PC-9 (cell line): ENCODE measurements at regions not wholly inside any gene's neighbourhood (a gene's known extent, or its start where the extent isn't known, plus 50 kb on each side); places are given as distances from the start of the nearest gene placed in this dataset.

Source experiments
- BruUV-seq: library from RNA; stranded (reverse); fragments of 400-500 nt; replicated peaks from 2 replicates; lab custom pipeline; 2021; lab: Mats Ljungman, UMichigan
- CTCF ChIA-PET: fragments of 300-600 bp; sonication (Branson Sonifier 250); formaldehyde crosslinking; loops from one replicate; lab custom pipeline; 2022; ENCODE audit warnings: antibody characterized with exemption; lab: Charles Lee
- POLR2A ChIA-PET: fragments of 300-600 bp; sonication (Branson Sonifier 250); formaldehyde crosslinking; loops from one replicate; lab custom pipeline; 2022; ENCODE audit warnings: antibody characterized with exemption; ENCODE audit not compliant: unreplicated experiment; lab: Charles Lee
- DNase-seq, 2 experiments: peaks; one replicate each; pipeline versions ENCODE4 v3.0.0 to v3.0.0-alpha.2; 2015 to 2022; ENCODE audit warnings: mixed read lengths in 1 of 2
- H2AFZ ChIP-seq: fragments of 200-600 bp; sonication (generic); 2 replicates; pipeline ENCODE4 v1.8.1; 2017; ENCODE audit warnings: antibody characterized with exemption
- H3F3A ChIP-seq: fragments of 200-600 bp; sonication (generic); 2 replicates; pipeline ENCODE4 v1.8.1; 2017; ENCODE audit warnings: antibody characterized with exemption, mild to moderate bottlenecking, low read depth; ENCODE audit not compliant: insufficient read depth
- H3K27ac ChIP-seq: fragments of 200-600 bp; sonication (generic); 2 replicates; pipeline ENCODE4 v1.6.1; 2016; ENCODE audit warnings: mixed run types
- H3K27me3 ChIP-seq: fragments of 200-600 bp; sonication (generic); 2 replicates; pipeline ENCODE4 v1.6.1; 2016; ENCODE audit warnings: low read depth, mixed run types; ENCODE audit not compliant: insufficient read depth
- H3K36me3 ChIP-seq: fragments of 200-600 bp; sonication (generic); 2 replicates; pipeline ENCODE4 v1.6.1; 2016; ENCODE audit warnings: low read depth, mixed run types
- H3K4me1 ChIP-seq: fragments of 200-600 bp; sonication (generic); replicated peaks from 2 replicates; pipeline ENCODE4 v1.6.1; 2016; ENCODE audit warnings: mixed run types; ENCODE audit not compliant: insufficient read depth
- H3K4me2 ChIP-seq: fragments of 200-600 bp; sonication (generic); 2 replicates; pipeline ENCODE4 v1.6.1; 2017; ENCODE audit warnings: mixed run types
- H3K4me3 ChIP-seq: fragments of 200-600 bp; sonication (generic); 2 replicates; pipeline ENCODE4 v1.6.1; 2016; ENCODE audit warnings: mixed run types
- H3K79me2 ChIP-seq: fragments of 200-600 bp; sonication (generic); 2 replicates; pipeline ENCODE4 v1.6.1; 2017; ENCODE audit warnings: low read depth, mixed run types
- H3K9me2 ChIP-seq: fragments of 200-600 bp; sonication (generic); 2 replicates; pipeline ENCODE4 v1.8.1; 2017; ENCODE audit warnings: mild to moderate bottlenecking; ENCODE audit not compliant: insufficient read depth
- H3K9me3 ChIP-seq: fragments of 200-600 bp; sonication (generic); 2 replicates; pipeline ENCODE4 v1.8.1; 2016; ENCODE audit warnings: low read depth; ENCODE audit not compliant: insufficient read depth
- H4K20me1 ChIP-seq: fragments of 200-600 bp; sonication (generic); 2 replicates; pipeline ENCODE4 v1.8.1; 2017; ENCODE audit not compliant: insufficient read depth
- CTCF ChIP-seq: fragments of 200-600 bp; sonication (generic); conservative IDR thresholded peaks from 2 replicates; pipeline ENCODE4 v1.6.1; 2017; ENCODE audit warnings: mixed run types, antibody characterized with exemption, mild to moderate bottlenecking, moderate library complexity
- EZH2 ChIP-seq: fragments of 200-600 bp; sonication (generic); IDR thresholded peaks from 2 replicates; pipeline ENCODE4 v1.8.0; 2017; ENCODE audit warnings: antibody characterized with exemption, low read depth
- intact Hi-C: fragments of 100-400 bp; cut with micrococcal nuclease; formaldehyde crosslinking; loops from one replicate; pipeline ENCODE4 v1.10.0; 2022; ENCODE audit not compliant: unreplicated experiment

GRCh38 chr5:152118676-152119470, 194.2 kb upstream of the GLRA1 start:
- no peak for TF ChIP-seq EZH2
- no peak for TF ChIP-seq CTCF
- Histone ChIP-seq H2AFZ (no peak overlapping the region), H3K27ac (no peak overlapping the region), H3K79me2 (no peaks in the 10 kb centered on the region), H3F3A (no peaks in the 10 kb centered on the region), H3K9me2 (no peaks in the 10 kb centered on the region), H3K4me1 (no peaks in the 10 kb centered on the region), H3K36me3 (no peaks in the 10 kb centered on the region), H3K4me2 (no peak overlapping the region), H3K4me3 (no peak overlapping the region), H4K20me1 (no peaks in the 10 kb centered on the region), H3K27me3 (peaks cover 48% of the 10 kb centered on the region), H3K9me3 (no peaks in the 10 kb centered on the region)
- intact Hi-C loops, result no loop called here
- POLR2A ChIA-PET, result no interaction called here
- CTCF ChIA-PET, result no interaction called here
- no TSS peak for BruUV-seq
- DNase-seq, result no peak

- Histone ChIP-seq H3K9me2 (no peaks in the 10 kb centered on the region), H3F3A (no peaks in the 10 kb centered on the region), H3K79me2 (no peaks in the 10 kb centered on the region), H3K4me1 (no peaks in the 10 kb centered on the region), H3K4me3 (no peak overlapping the region), H3K27ac (no peak overlapping the region), H3K36me3 (no peaks in the 10 kb centered on the region), H3K4me2 (no peak overlapping the region), H2AFZ (no peak overlapping the region), H3K27me3 (peaks cover 29% of the 10 kb centered on the region), H4K20me1 (no peaks in the 10 kb centered on the region), H3K9me3 (no peaks in the 10 kb centered on the region)
- CTCF ChIA-PET, result no interaction called here
- intact Hi-C loops, result no loop called here
- no TSS peak for BruUV-seq
- DNase-seq, result no peak
- POLR2A ChIA-PET, result no interaction called here
- TF ChIP-seq EZH2, result no peak
- TF ChIP-seq CTCF, result no peak
Measured at GRCh38 chr5:152116934-152117333, 192.3 kb upstream of the GLRA1 start.

- BruUV-seq, result no TSS peak
- H2AFZ ChIP-seq, result no peak overlapping the region
- no peak overlapping the region for H3K4me3 ChIP-seq
- H3K79me2 ChIP-seq, result no peaks in the 10 kb centered on the region
- H3K27me3 ChIP-seq, result no peaks in the 10 kb centered on the region
- H3K4me1 ChIP-seq, result no peaks in the 10 kb centered on the region
- POLR2A ChIA-PET, result no interaction called here
- no peak overlapping the region for H3K27ac ChIP-seq
- intact Hi-C loops, result no loop called here
- H3K9me2 ChIP-seq, result no peaks in the 10 kb centered on the region
- no peak overlapping the region for H3K4me2 ChIP-seq
- no peaks in the 10 kb centered on the region for H3K9me3 ChIP-seq
- TF ChIP-seq EZH2, result no peak
- TF ChIP-seq CTCF, result no peak
- CTCF ChIA-PET, result no interaction called here
- no peaks in the 10 kb centered on the region for H3K36me3 ChIP-seq
- DNase-seq, result no peak
- H3F3A ChIP-seq, result no peaks in the 10 kb centered on the region
- H4K20me1 ChIP-seq, result no peaks in the 10 kb centered on the region
Measured at GRCh38 chr5:152113401-152113800, 188.8 kb upstream of the GLRA1 start.
